GM19438 (cell line): ENCODE measurements at regions not wholly inside any gene's neighbourhood (a gene's known extent, or its start where the extent isn't known, plus 50 kb on each side); places are given as distances from the start of the nearest gene placed in this dataset.

Source experiments
- ATAC-seq: cut with Tn5 transposase; IDR thresholded peaks from one replicate; pipeline ENCODE4 v1.9.1; 2021; ENCODE audit warnings: low read depth; ENCODE audit not compliant: unreplicated experiment

DNA sequence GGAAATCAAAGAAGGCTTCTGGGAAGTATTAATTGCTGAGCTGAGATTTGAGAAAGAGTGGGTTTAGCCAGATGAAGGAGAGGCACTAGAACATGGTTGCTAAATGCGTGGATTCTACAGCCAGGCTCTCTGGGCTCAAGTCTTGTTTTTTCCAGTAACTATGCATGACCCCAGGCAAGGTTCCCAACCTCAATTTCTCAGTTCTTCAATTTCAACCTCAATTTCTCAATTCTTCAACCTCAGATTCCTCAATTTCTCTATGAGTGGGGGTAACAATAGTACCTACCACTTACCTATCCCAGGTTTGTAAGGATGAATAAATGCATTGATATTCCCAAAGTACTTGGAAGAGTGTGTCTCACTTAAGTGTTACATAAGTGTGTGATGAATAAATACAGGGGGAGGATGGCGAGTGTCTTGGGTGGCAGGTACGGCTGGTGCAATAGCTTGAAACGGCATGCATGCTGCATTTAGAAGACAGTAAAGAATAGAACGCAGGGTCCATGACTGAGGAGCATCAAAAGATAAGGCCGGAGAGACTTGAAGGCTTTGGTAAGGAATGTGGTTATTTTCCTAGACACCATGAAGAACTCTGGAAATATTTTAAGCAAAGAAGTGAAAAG lies 149.1 kb upstream of the ATP2B1 start:
- ATAC-seq: no peak

- peak; percentile 85 for ATAC-seq
These were observed 147.8 kb upstream of the ATP2B1 start for GRCh38 chr12:89856431-89856830.

DNA sequence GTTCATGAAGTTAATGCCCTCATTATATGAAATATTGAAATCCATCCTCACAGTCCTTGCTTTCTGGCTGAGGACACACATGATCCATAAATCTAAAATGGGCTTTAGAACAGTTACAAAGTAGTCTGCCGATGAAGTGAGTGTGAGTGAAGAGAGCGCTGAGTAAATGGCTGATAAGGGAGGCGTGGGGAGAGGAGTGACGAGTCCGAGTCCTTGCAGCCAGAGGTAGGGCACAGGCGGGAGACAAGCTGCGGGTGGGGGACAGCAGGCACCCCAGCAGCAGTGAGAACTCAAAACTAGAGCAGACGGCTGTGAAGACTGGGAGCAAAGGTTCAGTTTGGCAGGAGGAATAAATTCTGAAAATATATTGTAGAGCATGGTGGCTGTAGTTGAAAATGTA lies 140.1 kb upstream of the ATP2B1 start:
- no peak for ATAC-seq

DNA sequence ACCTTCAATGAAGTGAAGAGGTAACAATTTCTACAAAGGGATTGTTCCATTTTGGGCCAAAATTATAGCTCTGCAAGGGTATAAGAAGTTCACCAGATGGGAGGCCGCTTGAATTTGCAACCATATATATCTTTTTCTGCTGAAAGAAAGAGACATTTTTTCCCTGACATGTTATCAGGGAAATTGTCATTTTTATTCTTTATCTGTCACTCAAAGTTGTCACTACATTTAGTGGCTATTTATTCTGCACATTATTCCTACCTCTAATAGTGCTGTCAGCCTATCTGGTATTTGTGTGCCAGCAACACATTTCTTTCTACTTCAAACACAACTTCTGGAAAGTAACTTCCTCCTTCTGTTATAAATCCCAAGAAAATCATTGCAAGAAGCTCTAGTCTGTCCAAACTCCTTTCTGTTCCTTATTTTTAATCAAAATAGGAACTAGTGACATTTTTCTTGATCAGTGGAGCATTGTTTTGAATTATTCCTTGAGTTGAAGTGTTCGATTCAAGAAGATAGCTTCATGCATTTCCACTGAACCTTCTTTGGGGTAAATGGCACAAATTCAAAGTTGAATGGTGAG lies 137.9 kb upstream of the ATP2B1 start:
- ATAC-seq: no peak

GRCh38 chr12:89845767-89846166 lies 137.1 kb upstream of the ATP2B1 start:
- ATAC-seq: no peak

GRCh38 chr12:89845366-89845765 lies 136.7 kb upstream of the ATP2B1 start:
- no peak for ATAC-seq

DNA sequence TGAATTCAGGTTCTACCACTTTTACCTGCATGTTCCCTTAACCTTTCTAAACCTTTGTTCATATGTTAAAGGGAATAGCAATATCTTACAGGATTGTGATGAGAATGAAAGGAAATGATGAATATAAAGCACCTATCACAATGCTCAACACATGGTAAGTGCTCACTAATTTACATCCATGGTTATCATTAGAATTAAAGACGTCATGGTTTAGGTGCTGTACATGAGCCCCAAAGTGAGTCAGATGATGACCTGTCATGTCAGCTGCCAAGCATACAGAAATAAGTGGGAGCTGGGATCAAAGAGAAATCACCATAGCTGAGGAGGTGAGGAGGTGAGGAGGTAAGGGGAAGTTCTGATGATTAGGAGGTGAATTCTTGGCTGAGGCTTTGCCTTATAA lies 135.9 kb upstream of the ATP2B1 start:
- ATAC-seq: no peak

- ATAC-seq: no peak
These were observed 131.7 kb upstream of the ATP2B1 start for GRCh38 chr12:89840162-89840922.

- ATAC-seq: no peak
These were observed 130.8 kb upstream of the ATP2B1 start for GRCh38 chr12:89839444-89839843.

DNA sequence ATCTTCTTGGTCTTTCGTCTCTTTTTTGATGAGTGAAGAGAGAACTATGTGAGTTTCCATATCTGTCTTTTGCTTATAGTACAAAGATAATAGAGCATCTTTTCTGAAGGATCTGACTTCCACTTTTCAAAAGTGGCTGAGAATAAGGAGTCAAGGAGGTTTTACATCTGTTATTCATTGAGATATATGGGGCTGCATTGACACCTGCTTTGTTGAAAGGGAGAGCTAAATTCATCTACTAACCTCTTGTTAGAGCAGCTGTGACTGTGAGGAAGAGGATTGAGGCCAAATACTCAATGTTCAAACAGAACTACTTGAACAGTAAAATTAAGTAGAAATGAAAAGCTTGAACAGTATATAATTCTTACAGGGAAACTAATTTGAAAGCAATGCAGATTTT lies 130.2 kb upstream of the ATP2B1 start:
- no peak for ATAC-seq

DNA sequence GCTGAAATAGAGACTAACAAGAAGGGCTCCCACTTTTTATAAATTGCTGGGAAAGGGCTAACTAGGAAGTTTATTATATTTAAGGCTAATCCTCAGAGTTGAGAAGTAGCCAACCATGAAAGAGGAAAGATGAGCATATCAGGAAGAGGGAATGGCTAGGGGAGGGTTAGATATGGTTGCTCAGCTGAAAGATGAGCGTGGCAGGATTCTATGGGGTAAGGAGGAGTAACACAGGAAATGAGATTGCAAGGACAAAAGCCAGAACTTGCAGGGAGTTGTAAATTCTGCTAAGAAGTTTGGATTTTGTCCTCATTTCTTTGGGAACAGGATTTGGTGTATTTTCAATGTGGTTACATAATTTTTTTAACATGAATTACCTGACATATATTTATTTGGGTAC lies 127.4 kb upstream of the ATP2B1 start:
- no peak for ATAC-seq

DNA sequence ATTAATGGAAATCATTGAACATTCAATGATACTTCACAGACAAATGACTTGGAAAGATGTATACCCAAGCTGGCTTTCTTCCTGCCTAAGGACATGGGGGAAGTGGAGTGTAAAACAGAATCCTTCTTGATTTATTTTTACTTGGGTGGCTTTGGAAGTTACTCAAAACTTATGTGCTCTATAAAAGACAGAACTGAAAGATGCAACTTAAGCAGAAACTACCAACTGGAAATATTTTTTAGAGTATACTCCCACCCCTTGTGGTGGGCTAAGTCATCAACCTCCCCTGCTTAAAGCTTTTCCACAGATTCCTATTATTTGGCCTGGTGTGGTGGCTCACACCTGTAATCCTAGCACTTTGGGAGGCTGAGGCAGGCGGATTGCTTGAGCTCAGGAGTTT lies 126.0 kb upstream of the ATP2B1 start:
- no peak for ATAC-seq

DNA sequence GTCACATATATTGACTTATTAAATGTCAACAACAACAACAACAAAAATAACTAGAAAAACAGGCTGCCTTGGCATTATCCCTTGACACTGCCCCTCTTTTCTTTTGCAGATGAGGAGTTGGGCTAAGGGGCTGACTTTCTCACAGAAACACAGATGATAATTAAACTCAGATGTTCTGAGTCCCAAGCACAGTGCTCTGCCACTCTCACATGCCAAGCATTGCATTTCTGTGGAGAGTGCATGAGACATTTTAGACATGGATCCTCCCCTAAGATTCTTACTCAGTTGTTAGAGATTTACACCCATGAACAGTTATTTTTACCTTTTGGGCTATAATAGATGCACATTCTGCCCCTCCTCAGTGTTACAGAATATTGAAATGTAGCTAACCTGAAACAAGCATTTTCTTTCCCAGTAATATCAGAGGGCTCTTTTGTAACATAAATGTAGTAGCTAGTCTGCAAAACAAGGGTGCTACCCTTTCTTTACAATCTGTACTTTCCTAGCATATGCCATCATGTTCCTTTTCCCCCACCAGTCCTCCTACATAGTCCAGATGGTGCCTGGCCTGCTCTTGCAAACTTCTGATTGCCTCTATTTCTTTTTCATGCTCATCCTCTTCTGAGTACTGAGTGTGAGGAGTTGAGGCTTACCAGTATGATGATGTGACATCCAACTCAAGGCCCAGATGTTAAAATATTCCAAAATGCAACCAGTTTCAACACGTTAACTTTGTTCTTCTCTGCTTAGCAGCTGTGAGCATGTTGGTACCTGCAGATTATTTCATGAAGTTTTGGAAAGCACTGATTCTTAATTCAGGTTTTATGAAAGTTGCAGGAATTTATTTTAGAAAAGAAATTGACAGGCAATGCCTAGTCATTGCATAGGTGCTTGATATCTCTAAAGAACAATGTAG lies 125.0 kb upstream of the ATP2B1 start:
- no peak for ATAC-seq

GRCh38 chr12:89832336-89832735 lies 123.7 kb upstream of the ATP2B1 start:
- no peak for ATAC-seq

DNA sequence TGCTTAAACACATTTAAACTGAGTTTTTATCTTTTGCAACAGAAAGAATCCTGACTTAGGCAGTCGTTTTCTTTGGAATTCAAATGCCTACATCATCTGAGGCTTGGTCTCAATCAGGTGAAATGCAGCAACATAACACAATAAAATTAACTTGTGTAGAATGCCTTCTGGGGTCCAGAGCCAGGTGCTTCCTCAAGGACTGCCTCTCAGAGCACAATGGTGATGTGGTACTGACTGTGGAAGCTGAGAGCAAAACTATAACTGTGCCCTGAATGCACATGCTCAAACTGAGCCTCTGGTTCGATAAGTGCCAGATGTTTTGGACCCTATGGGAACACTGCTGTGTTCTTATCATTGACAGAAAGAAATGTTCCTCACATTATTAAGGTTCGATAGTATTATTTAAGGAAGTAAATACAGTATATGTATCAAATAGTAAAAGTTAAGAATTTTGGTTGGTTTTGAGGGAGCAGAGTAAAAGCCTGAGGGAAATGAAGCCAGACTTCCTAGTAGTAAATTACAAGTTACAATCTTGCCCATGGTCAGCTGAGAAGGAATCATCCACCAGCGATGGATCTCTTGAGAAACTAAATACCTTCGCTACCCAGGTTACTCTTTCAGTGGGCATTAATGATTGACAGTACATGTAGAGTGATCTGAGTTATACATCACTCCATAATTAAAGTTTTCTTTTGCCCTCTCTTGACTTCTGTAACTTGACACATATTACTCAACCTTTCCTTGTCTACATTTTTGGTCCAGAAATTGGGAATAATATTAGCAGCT lies 122.9 kb upstream of the ATP2B1 start:
- ATAC-seq: no peak

GRCh38 chr12:89829434-89829975 lies 120.9 kb upstream of the ATP2B1 start:
- ATAC-seq: no peak

DNA sequence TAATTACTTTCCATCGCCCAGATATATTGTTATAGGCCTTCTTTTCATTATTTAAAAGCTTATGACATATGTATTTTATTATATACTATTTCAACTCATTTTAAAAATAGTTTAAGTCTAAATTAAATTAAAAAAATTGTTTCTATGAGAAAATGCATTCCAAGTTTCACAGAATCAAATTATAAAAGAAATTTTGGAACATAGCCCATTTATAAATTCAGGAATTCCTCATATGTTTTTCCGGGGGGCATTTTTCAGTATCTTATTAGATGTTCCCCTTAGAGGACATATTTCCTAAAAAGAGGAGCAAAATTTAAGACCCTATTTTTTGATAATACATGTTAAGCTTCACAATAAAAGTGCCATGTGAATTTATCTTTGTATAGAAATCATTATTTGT lies 119.9 kb upstream of the ATP2B1 start:
- ATAC-seq: no peak

DNA sequence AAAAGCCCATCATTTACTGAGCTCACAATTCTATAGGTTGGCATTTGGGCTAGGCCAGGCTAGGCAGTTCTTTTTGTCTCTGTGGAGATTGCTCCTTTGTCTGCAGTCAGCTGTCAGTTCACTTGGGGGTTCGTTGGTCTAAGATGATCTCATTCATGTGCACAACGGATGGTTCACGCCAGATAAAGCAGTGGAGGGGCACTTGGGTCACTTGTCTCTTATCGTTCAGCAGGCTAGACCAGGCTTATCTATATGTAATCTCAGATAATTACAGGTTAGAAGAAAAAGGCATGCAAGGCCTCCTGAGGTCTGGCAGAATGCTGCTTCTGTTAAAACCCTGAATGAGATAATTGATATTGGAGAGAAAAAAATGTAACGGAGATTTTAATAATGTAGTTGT lies 119.0 kb upstream of the ATP2B1 start:
- ATAC-seq: no peak

DNA sequence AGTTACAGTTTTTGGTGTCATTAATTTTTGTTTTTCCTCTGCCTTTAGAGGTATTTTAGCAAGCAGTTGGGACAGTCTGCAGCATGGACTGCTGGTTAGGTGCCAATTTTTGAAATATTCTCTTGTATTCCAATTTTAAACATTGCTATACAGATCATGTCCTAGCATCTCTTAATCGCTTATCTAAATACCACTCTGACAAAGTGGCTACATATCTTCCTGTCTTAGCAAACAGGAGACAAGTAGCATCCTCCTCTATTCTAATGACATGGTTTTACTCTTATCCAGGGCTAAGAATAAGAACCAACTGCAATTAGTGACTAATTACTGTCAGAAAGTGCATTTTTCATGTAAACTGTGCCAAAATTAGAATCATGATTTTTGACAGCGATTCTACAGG lies 117.8 kb upstream of the ATP2B1 start:
- ATAC-seq: no peak
